ENCODE measurements at regions not wholly inside any gene's neighbourhood (a gene's known extent, or its start where the extent isn't known, plus 50 kb on each side); places are given as distances from the start of the nearest gene placed in this dataset.

- no peak for TF ChIP-seq CHD7 (IDR thresholded peaks at IDR 0.05; ENCODE audit: low read depth, low read length)
- TF ChIP-seq GATAD2A (IDR thresholded peaks at IDR 0.05) = no peak
- TF ChIP-seq C11orf30 (IDR thresholded peaks at IDR 0.05; ENCODE audit: low read depth) = no peak
- TF ChIP-seq BRD9 (IDR thresholded peaks at IDR 0.05; ENCODE audit: low read depth, partially characterized antibody) = no peak
Measured at GRCh38 chr3:117549716-117550115, 840.1 kb downstream of the TUSC7 start (continued).

Measured in K562 (cell line).